H1 (cell line): ENCODE measurements at regions not wholly inside any gene's neighbourhood (a gene's known extent, or its start where the extent isn't known, plus 50 kb on each side); places are given as distances from the start of the nearest gene placed in this dataset.

Experiments
- CTCF ChIA-PET: fragments of 300-600 bp; sonication (Branson Sonifier 250); formaldehyde crosslinking; loops from one replicate; lab custom pipeline; 2021; ENCODE audit not compliant: partially characterized antibody; lab: Charles Lee
- POLR2A ChIA-PET: fragments of 300-600 bp; sonication (Branson Sonifier 250); formaldehyde crosslinking; loops from one replicate; lab custom pipeline; 2021; ENCODE audit warnings: inconsistent platforms; ENCODE audit not compliant: partially characterized antibody; lab: Charles Lee
- DNase-seq, 2 experiments: peaks; one replicate each; pipeline versions ENCODE4 v3.0.0 to v3.0.0-alpha.2; 2010 to 2022; ENCODE audit warnings: low spot score in 2 of 2, low read depth in 1 of 2, mixed read lengths in 1 of 2
- FAIRE-seq: peaks from 2 replicates; lab custom pipeline; 2011; peaks lifted over from hg19 to GRCh38; lab: Jason Lieb, UNC
- H2AFZ ChIP-seq: 2 replicates; pipeline ENCODE4 v1.8.1; 2012; ENCODE audit warnings: low read length, inconsistent platforms
- H2AK5ac ChIP-seq: 2 replicates; pipeline ENCODE4 v1.6.1; 2013; ENCODE audit warnings: low read depth, low read length
- H2BK120ac ChIP-seq: replicated peaks from 2 replicates; pipeline ENCODE3; 2013; ENCODE audit warnings: low read depth, low read length, inconsistent platforms
- H2BK12ac ChIP-seq: 2 replicates; pipeline ENCODE4 v1.6.1; 2013; ENCODE audit warnings: low read depth, low read length
- H2BK15ac ChIP-seq: 2 replicates; pipeline ENCODE4 v1.6.1; 2013; ENCODE audit warnings: low read length
- H2BK20ac ChIP-seq: 2 replicates; pipeline ENCODE4 v1.6.1; 2013; ENCODE audit warnings: low read length
- H2BK5ac ChIP-seq: 2 replicates; pipeline ENCODE4 v1.6.1; 2013; ENCODE audit warnings: low read depth, low read length
- H3K14ac ChIP-seq: 2 replicates; pipeline ENCODE4 v1.6.1; 2013; ENCODE audit warnings: inconsistent platforms; ENCODE audit not compliant: insufficient read length
- H3K18ac ChIP-seq: 2 replicates; pipeline ENCODE4 v1.6.1; 2013; ENCODE audit warnings: low read length; ENCODE audit errors: extremely low read depth
- H3K23ac ChIP-seq: 2 replicates; pipeline ENCODE4 v1.6.1; 2013; ENCODE audit warnings: inconsistent platforms; ENCODE audit not compliant: insufficient read length
- H3K23me2 ChIP-seq: 2 replicates; pipeline ENCODE4 v1.6.1; 2013; ENCODE audit warnings: low read depth, low read length
- H3K27ac ChIP-seq: 2 replicates; pipeline ENCODE4 v1.6.1; 2011; ENCODE audit warnings: low read depth, low read length, inconsistent platforms
- H3K27me3 ChIP-seq, 4 experiments: replicated peaks in 1 of 4; 1 replicate in 1 of 4; 2 replicates in 3 of 4; pipeline versions ENCODE4 v1.6.1 to v1.8.1; 2011 to 2013; ENCODE audit warnings: low read length in 3 of 4, mild to moderate bottlenecking in 3 of 4, inconsistent platforms in 2 of 4, mixed read lengths in 2 of 4, moderate library complexity in 1 of 4; ENCODE audit not compliant: control insufficient read depth in 3 of 4, insufficient read depth in 3 of 4; ENCODE audit errors: extremely low read depth in 1 of 4
- H3K36me3 ChIP-seq, 4 experiments: 2 replicates each; pipeline versions ENCODE4 v1.6.1 to v1.8.1; 2011 to 2013; ENCODE audit warnings: mild to moderate bottlenecking in 4 of 4, low read length in 3 of 4, moderate library complexity in 2 of 4, control low read depth in 1 of 4, inconsistent platforms in 1 of 4; ENCODE audit not compliant: insufficient read depth in 4 of 4, control insufficient read depth in 2 of 4
- H3K4ac ChIP-seq: replicated peaks from 2 replicates; pipeline ENCODE3; 2013; ENCODE audit warnings: low read length, low read depth, mixed read lengths, inconsistent platforms; ENCODE audit not compliant: insufficient read length
- H3K4me1 ChIP-seq, 4 experiments: replicated peaks in 1 of 4; 1 replicate in 1 of 4; 2 replicates in 3 of 4; pipeline versions ENCODE4 v1.6.1 to v1.8.1; 2011 to 2013; ENCODE audit warnings: low read length in 3 of 4, inconsistent platforms in 2 of 4, mixed read lengths in 1 of 4; ENCODE audit not compliant: insufficient read depth in 4 of 4, control insufficient read depth in 3 of 4
- H3K4me2 ChIP-seq, 2 experiments: 2 replicates each; pipeline versions ENCODE4 v1.6.1 to v1.8.1; 2011 to 2013; ENCODE audit warnings: low read depth in 2 of 2, low read length in 2 of 2, control low read depth in 1 of 2, inconsistent platforms in 1 of 2, mild to moderate bottlenecking in 1 of 2; ENCODE audit not compliant: insufficient read depth in 1 of 2
- H3K4me3 ChIP-seq, 4 experiments: fragments of 200-600, 300-600 bp in 1 of 4; sonication (generic), shearing (Covaris generic), sonication (Bioruptor Twin) in 1 of 4; 2 replicates each; pipeline versions ENCODE4 v1.5.1 to v1.8.1; 2011 to 2016; ENCODE audit warnings: low read length in 4 of 4, low read depth in 3 of 4, control low read depth in 2 of 4, inconsistent platforms in 2 of 4, mild to moderate bottlenecking in 2 of 4, mixed read lengths in 1 of 4, moderate library complexity in 1 of 4; ENCODE audit not compliant: insufficient read depth in 2 of 4; ENCODE audit errors: extremely low read depth in 1 of 4
- H3K56ac ChIP-seq: replicated peaks from 2 replicates; pipeline ENCODE3; 2013; ENCODE audit warnings: low read depth, mild to moderate bottlenecking, mixed read lengths, low read length, inconsistent platforms; ENCODE audit not compliant: insufficient read length
- H3K79me1 ChIP-seq: 2 replicates; pipeline ENCODE4 v1.6.1; 2013; ENCODE audit warnings: low read depth, low read length, control low read depth
- H3K79me2 ChIP-seq, 2 experiments: 2 replicates each; pipeline versions ENCODE4 v1.6.1 to v1.8.1; 2012 to 2013; ENCODE audit warnings: low read length in 2 of 2, mild to moderate bottlenecking in 2 of 2, inconsistent platforms in 1 of 2; ENCODE audit not compliant: insufficient read depth in 2 of 2, control insufficient read depth in 1 of 2
- H3K9ac ChIP-seq, 4 experiments: replicated peaks in 1 of 4; 1 replicate in 1 of 4; 2 replicates in 3 of 4; pipeline versions ENCODE4 v1.6.1 to v1.8.1; 2011 to 2013; ENCODE audit warnings: low read depth in 3 of 4, low read length in 3 of 4, control low read depth in 2 of 4, mild to moderate bottlenecking in 2 of 4, moderate library complexity in 2 of 4, inconsistent platforms in 1 of 4; ENCODE audit errors: extremely low read depth in 1 of 4
- H3K9me3 ChIP-seq, 2 experiments: 2 replicates each; pipeline versions ENCODE4 v1.6.1 to v1.8.1; 2012 to 2013; ENCODE audit warnings: mild to moderate bottlenecking in 2 of 2, moderate library complexity in 2 of 2, control low read depth in 1 of 2, inconsistent platforms in 1 of 2, low read depth in 1 of 2, low read length in 1 of 2, mixed read lengths in 1 of 2; ENCODE audit not compliant: insufficient read depth in 2 of 2
- H4K20me1 ChIP-seq, 2 experiments: replicated peaks in 1 of 2; 2 replicates each; pipeline versions ENCODE3 to v1.8.1; 2011 to 2013; ENCODE audit warnings: inconsistent platforms in 2 of 2, low read length in 2 of 2, mild to moderate bottlenecking in 1 of 2; ENCODE audit not compliant: insufficient read depth in 2 of 2, control insufficient read depth in 1 of 2
- H4K5ac ChIP-seq: 2 replicates; pipeline ENCODE4 v1.6.1; 2013; ENCODE audit warnings: low read length, low read depth, mixed read lengths, inconsistent platforms; ENCODE audit not compliant: insufficient read length
- H4K8ac ChIP-seq: 2 replicates; pipeline ENCODE4 v1.8.0; 2013; ENCODE audit warnings: mild to moderate bottlenecking, moderate library complexity, low read length, inconsistent platforms; ENCODE audit not compliant: insufficient read depth; ENCODE audit errors: extremely low read depth
- H4K91ac ChIP-seq: replicated peaks from 2 replicates; pipeline ENCODE3; 2013; ENCODE audit warnings: low read length, mixed read lengths, inconsistent platforms; ENCODE audit not compliant: insufficient read length
- CBX5 ChIP-seq: fragments of 300-800, 300-1000 bp; sonication (generic); IDR thresholded peaks from 2 replicates; pipeline ENCODE4 v1.7.1; 2016; ENCODE audit warnings: antibody characterized with exemption, low read length, low read depth
- NANOG ChIP-seq: IDR thresholded peaks from 2 replicates; pipeline ENCODE4 v1.6.1; 2011; ENCODE audit warnings: low read length, low read depth, mild to moderate bottlenecking, inconsistent platforms; ENCODE audit not compliant: insufficient read depth, poor library complexity, severe bottlenecking
- POLR2A ChIP-seq, 2 experiments: IDR thresholded peaks; 1 replicate in 1 of 2; 2 replicates in 1 of 2; pipeline ENCODE4 v1.6.1; 2011; ENCODE audit warnings: low read depth in 2 of 2, low read length in 2 of 2, mild to moderate bottlenecking in 2 of 2; ENCODE audit errors: control extremely low read depth in 1 of 2
- SRF ChIP-seq: IDR thresholded peaks from 2 replicates; pipeline ENCODE4 v1.6.1; 2011; ENCODE audit warnings: mild to moderate bottlenecking, low read depth, low read length, moderate library complexity
- TAF1 ChIP-seq: IDR thresholded peaks from 2 replicates; pipeline ENCODE4 v1.6.1; 2011; ENCODE audit warnings: mild to moderate bottlenecking, low read depth, low read length
- WGBS, 2 experiments: shearing (Covaris generic) in 1 of 2; methylation state at CpG; one replicate each; pipeline versions ENCODE4 v1.1.6 to v1.1.7; 2013 to 2015; ENCODE audit warnings: low lambda C conversion rate in 2 of 2, mixed read lengths in 2 of 2, inconsistent platforms in 1 of 2, low coverage in 1 of 2, missing lambda C conversion rate in 1 of 2; ENCODE audit not compliant: insufficient replicate concordance in 2 of 2, insufficient coverage in 1 of 2, insufficient read length in 1 of 2; ENCODE audit errors: extremely low coverage in 1 of 2, missing lambda C conversion rate in 1 of 2; 5-methylcytosine and 5-hydroxymethylcytosine counted together

- Histone ChIP-seq H3K79me2 (no peaks in the 10 kb centered on the region), H2BK15ac (no peak overlapping the region), H3K27ac (no peak overlapping the region), H3K56ac (no peak overlapping the region), H2BK5ac (no peak overlapping the region), H3K27me3 (no peaks in the 10 kb centered on the region), H4K8ac (no peak overlapping the region), H3K4me2 (no peak overlapping the region), H3K79me1 (no peaks in the 10 kb centered on the region), H3K18ac (no peak overlapping the region), H2BK12ac (no peak overlapping the region), H3K4ac (no peak overlapping the region), H3K4me3 (no peak overlapping the region), H3K23ac (no peak overlapping the region), H3K36me3 (no peaks in the 10 kb centered on the region), H4K20me1 (no peaks in the 10 kb centered on the region), H3K4me1 (no peaks in the 10 kb centered on the region; a peak in 1 of 7 replicates), H2BK120ac (no peak overlapping the region), H3K23me2 (no peaks in the 10 kb centered on the region), H2BK20ac (no peak overlapping the region), H3K9ac (no peak overlapping the region), H4K91ac (no peak overlapping the region), H2AK5ac (no peak overlapping the region), H3K14ac (no peak overlapping the region), H3K9me3 (no peaks in the 10 kb centered on the region), H2AFZ (no peak overlapping the region), H4K5ac (no peak overlapping the region)
- POLR2A ChIA-PET, result no interaction called here
- 88% methylated on average over 3 of the region's 3 CpGs; no CpG with 5 or more reads in 1 of the 2 experiments for whole genome bisulfite sequencing, 2 experiments
- CTCF ChIA-PET, result interaction anchor here (1.0 kb wide), 1 partner anchor 16 kb away, joined by 3 read pairs; no protein-coding TSS in a partner anchor
- TF ChIP-seq CBX5 (no peak), NANOG (no peak), POLR2A (IDR thresholded peaks at IDR 0.05; ENCODE audit: control extremely low read depth in 1 of 2, low read depth in 2 of 2, low read length in 2 of 2) (no peak), TAF1 (no peak), SRF (no peak)
- DNase-seq (no peak), FAIRE-seq (no peak)
Measured at GRCh38 chr14:41171045-41171444, 435.6 kb upstream of the LRFN5 start.
